PC-3 (cell line): ENCODE measurements at regions not wholly inside any gene's neighbourhood (a gene's known extent, or its start where the extent isn't known, plus 50 kb on each side); places are given as distances from the start of the nearest gene placed in this dataset.

Experiments
- ATAC-seq: fragments of 200-7000 bp; cut with Tn5 transposase; 2 replicates; pipeline ENCODE4 v1.9.1; 2020; ENCODE audit warnings: mild to moderate bottlenecking, moderate library complexity
- BruUV-seq: library from RNA; stranded (reverse); fragments of 400-500 nt; replicated peaks from 2 replicates; lab custom pipeline; 2021; lab: Mats Ljungman, UMichigan
- CTCF ChIA-PET: fragments of 300-600 bp; sonication (Branson Sonifier 250); formaldehyde crosslinking; loops from one replicate; lab custom pipeline; 2022; ENCODE audit warnings: antibody characterized with exemption; lab: Charles Lee
- POLR2A ChIA-PET: fragments of 300-600 bp; sonication (Branson Sonifier 250); formaldehyde crosslinking; loops from one replicate; lab custom pipeline; 2022; ENCODE audit warnings: antibody characterized with exemption; ENCODE audit not compliant: unreplicated experiment; lab: Charles Lee
- DNase-seq: peaks from one replicate; pipeline ENCODE4 v3.0.0-alpha.2; 2015
- H2AFZ ChIP-seq: fragments of 300-600 bp; sonication (generic); 2 replicates; pipeline ENCODE4 v1.6.0; 2016; ENCODE audit warnings: antibody characterized with exemption, low read length
- H3F3A ChIP-seq: fragments of 300-600 bp; sonication (generic); one replicate; pipeline ENCODE4 v1.6.0; 2017; ENCODE audit warnings: antibody characterized with exemption, low read length, control low read depth, mild to moderate bottlenecking; ENCODE audit not compliant: unreplicated experiment
- H3K27ac ChIP-seq: fragments of 300-600 bp; sonication (generic); 2 replicates; pipeline ENCODE4 v1.5.1; 2016; ENCODE audit warnings: mild to moderate bottlenecking, low read length
- H3K27me3 ChIP-seq: fragments of 300-600 bp; sonication (generic); 2 replicates; pipeline ENCODE4 v1.6.1; 2016; ENCODE audit warnings: low read length, mixed read lengths
- H3K36me3 ChIP-seq: fragments of 300-600 bp; sonication (generic); 2 replicates; pipeline ENCODE4 v1.6.1; 2016; ENCODE audit warnings: low read depth, mixed run types, low read length, mixed read lengths
- H3K4me1 ChIP-seq: fragments of 300-600 bp; sonication (generic); 2 replicates; pipeline ENCODE4 v1.5.1; 2016; ENCODE audit warnings: low read length; ENCODE audit not compliant: insufficient read depth
- H3K4me2 ChIP-seq: fragments of 300-600 bp; sonication (generic); 2 replicates; pipeline ENCODE4 v1.6.0; 2016; ENCODE audit warnings: low read length
- H3K4me3 ChIP-seq: fragments of 300-600 bp; sonication (generic); 2 replicates; pipeline ENCODE4 v1.5.1; 2016; ENCODE audit warnings: mild to moderate bottlenecking, low read length, mixed read lengths
- H3K79me2 ChIP-seq: fragments of 300-600 bp; sonication (generic); 2 replicates; pipeline ENCODE4 v1.6.1; 2017; ENCODE audit warnings: low read length, mixed read lengths
- H3K9ac ChIP-seq: fragments of 300-600 bp; sonication (generic); 2 replicates; pipeline ENCODE4 v1.6.0; 2016; ENCODE audit warnings: mild to moderate bottlenecking, low read length
- H3K9me2 ChIP-seq: fragments of 300-600 bp; sonication (generic); replicated peaks from 2 replicates; pipeline ENCODE4 v1.6.1; 2016; ENCODE audit warnings: mixed run types, low read length, mixed read lengths
- H3K9me3 ChIP-seq: fragments of 300-600 bp; sonication (generic); 2 replicates; pipeline ENCODE4 v1.6.1; 2016; ENCODE audit warnings: low read length, mixed read lengths
- H4K20me1 ChIP-seq: fragments of 300-600 bp; sonication (generic); 2 replicates; pipeline ENCODE4 v1.6.1; 2016; ENCODE audit warnings: low read length, mixed read lengths
- CTCF ChIP-seq: fragments of 300-600 bp; sonication (generic); conservative IDR thresholded peaks from 2 replicates; pipeline ENCODE4 v1.5.1; 2017; ENCODE audit warnings: antibody characterized with exemption, low read depth, mild to moderate bottlenecking, low read length
- EZH2 ChIP-seq: fragments of 300-600 bp; sonication (generic); IDR thresholded peaks from one replicate; pipeline ENCODE4 v1.6.1; 2017; ENCODE audit warnings: antibody characterized with exemption, mild to moderate bottlenecking, low read length; ENCODE audit not compliant: unreplicated experiment
- EZH2phosphoT487 ChIP-seq: fragments of 300-600 bp; sonication (generic); IDR thresholded peaks from 2 replicates; pipeline ENCODE4 v1.6.1; 2018; ENCODE audit warnings: mild to moderate bottlenecking, antibody characterized with exemption, low read length, borderline replicate concordance
- intact Hi-C: fragments of 100-400 bp; cut with micrococcal nuclease; formaldehyde crosslinking; loops from 2 replicates; pipeline ENCODE4 v1.9.0; 2023

- BruUV-seq, result no TSS peak
- TF ChIP-seq EZH2 (no peak), EZH2phosphoT487 (no peak), CTCF (no peak)
- H3K36me3 ChIP-seq, result no peaks in the 10 kb centered on the region
- no peak overlapping the region for H3K9ac ChIP-seq
- H3K27ac ChIP-seq, result no peak overlapping the region
- POLR2A ChIA-PET, result no interaction called here
- no peak overlapping the region for H3K4me2 ChIP-seq
- no peaks in the 10 kb centered on the region for H3K79me2 ChIP-seq
- intact Hi-C loops, result no loop called here
- no peaks in the 10 kb centered on the region for H3K4me1 ChIP-seq
- no peaks in the 10 kb centered on the region for H3F3A ChIP-seq
- H3K27me3 ChIP-seq, result no peaks in the 10 kb centered on the region
- DNase-seq (no peak), ATAC-seq (no peak)
- CTCF ChIA-PET, result no interaction called here
- no peaks in the 10 kb centered on the region for H3K9me3 ChIP-seq
- H3K4me3 ChIP-seq, result no peak overlapping the region
- H4K20me1 ChIP-seq, result no peaks in the 10 kb centered on the region
- H3K9me2 ChIP-seq, result no peaks in the 10 kb centered on the region
- no peak overlapping the region for H2AFZ ChIP-seq
Measured at GRCh38 chr12:90484094-90484493, 470.9 kb downstream of the CCER1 start.

DNA sequence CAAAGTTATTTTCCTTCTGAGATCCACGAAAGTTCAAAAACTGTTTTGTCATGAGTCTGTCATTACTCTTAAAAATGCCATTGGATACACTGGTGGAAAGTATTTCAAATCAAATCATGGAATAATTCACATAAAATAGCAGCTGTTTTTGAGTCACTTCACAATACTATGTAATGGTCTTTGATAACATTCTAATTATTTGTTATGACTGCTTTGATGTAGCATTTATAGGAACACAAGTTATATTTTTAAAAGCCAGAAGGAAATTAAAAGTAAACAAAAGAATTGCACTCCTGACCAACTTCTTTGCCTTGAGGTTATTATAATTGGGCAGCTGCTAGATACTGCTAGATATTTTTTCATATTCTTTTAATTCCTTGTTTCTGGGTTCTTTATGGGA is 473.2 kb downstream of the CCER1 start:
- no peak for TF ChIP-seq CTCF
- TF ChIP-seq EZH2phosphoT487, result no peak
- no peak for TF ChIP-seq EZH2
- no TSS peak for BruUV-seq

DNA sequence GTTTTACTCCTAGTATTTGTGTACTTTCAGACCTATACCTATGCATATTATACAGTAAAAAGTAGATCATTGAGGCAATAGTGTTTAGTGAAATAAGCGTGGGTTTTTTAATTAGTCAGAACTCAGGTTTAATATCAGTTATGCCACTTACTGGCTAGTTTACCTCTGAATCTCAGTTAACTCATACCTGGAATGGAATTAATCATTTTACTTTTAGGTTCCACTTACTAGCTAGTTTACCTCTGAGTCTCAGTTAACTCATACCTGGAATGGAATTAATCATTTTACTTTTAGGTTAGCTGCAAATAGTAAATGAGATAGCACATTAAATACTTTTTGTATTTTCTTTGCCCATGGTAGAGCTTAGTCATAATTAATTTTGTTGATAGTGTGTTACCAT is 475.7 kb downstream of the CCER1 start:
- no peak overlapping the region for H3K9ac ChIP-seq
- no peak overlapping the region for H3K27ac ChIP-seq
- no peak overlapping the region for H3K4me3 ChIP-seq
- no peaks in the 10 kb centered on the region for H3K9me2 ChIP-seq
- no peak for ATAC-seq
- BruUV-seq, result no TSS peak
- H3K36me3 ChIP-seq, result no peaks in the 10 kb centered on the region
- H3K4me1 ChIP-seq, result no peaks in the 10 kb centered on the region
- no peaks in the 10 kb centered on the region for H4K20me1 ChIP-seq
- no peaks in the 10 kb centered on the region for H3F3A ChIP-seq
- POLR2A ChIA-PET, result no interaction called here
- no peak overlapping the region for H2AFZ ChIP-seq
- no peaks in the 10 kb centered on the region for H3K79me2 ChIP-seq
- DNase-seq, result no peak
- H3K9me3 ChIP-seq, result no peaks in the 10 kb centered on the region
- intact Hi-C loops, result no loop called here
- TF ChIP-seq CTCF (no peak), EZH2 (no peak), EZH2phosphoT487 (no peak)
- CTCF ChIA-PET, result no interaction called here
- H3K4me2 ChIP-seq, result no peak overlapping the region
- no peaks in the 10 kb centered on the region for H3K27me3 ChIP-seq

More for the DNA sequence above, 473.2 kb downstream of the CCER1 start:
- Histone ChIP-seq H3K9me3 (no peaks in the 10 kb centered on the region), H3K9me2 (no peaks in the 10 kb centered on the region), H3K79me2 (no peaks in the 10 kb centered on the region), H3K27ac (no peak overlapping the region), H3K4me1 (no peaks in the 10 kb centered on the region), H3K27me3 (no peaks in the 10 kb centered on the region), H2AFZ (no peak overlapping the region), H3K4me2 (no peak overlapping the region), H3K36me3 (no peaks in the 10 kb centered on the region), H3K4me3 (no peak overlapping the region), H4K20me1 (no peaks in the 10 kb centered on the region), H3F3A (no peaks in the 10 kb centered on the region), H3K9ac (no peak overlapping the region)
- POLR2A ChIA-PET, result no interaction called here
- CTCF ChIA-PET, result no interaction called here
- DNase-seq (no peak), ATAC-seq (no peak)
- intact Hi-C loops, result no loop called here
